GM23338 (cell line): ENCODE measurements at regions not wholly inside any gene's neighbourhood (a gene's known extent, or its start where the extent isn't known, plus 50 kb on each side); places are given as distances from the start of the nearest gene placed in this dataset.

Experiments used
- ATAC-seq: fragments of 200-7000 bp; cut with Tn5 transposase; 3 replicates; pipeline ENCODE4 v1.9.1; 2020
- DNase-seq: peaks from one replicate; pipeline ENCODE4 v3.0.0-alpha.2; 2015; ENCODE audit warnings: low spot score
- H2AFZ ChIP-seq: fragments of 200-600 bp; sonication (generic); 2 replicates; pipeline ENCODE4 v1.8.0; 2016; ENCODE audit warnings: antibody characterized with exemption, mild to moderate bottlenecking, moderate library complexity
- H3F3A ChIP-seq: fragments of 200-600 bp; sonication (generic); replicated peaks from 2 replicates; pipeline ENCODE4 v1.8.0; 2017; ENCODE audit warnings: antibody characterized with exemption, mixed run types, low read depth
- H3K27ac ChIP-seq: fragments of 200-600 bp; sonication (generic); 2 replicates; pipeline ENCODE4 v1.6.1; 2016; ENCODE audit warnings: low read depth
- H3K27me3 ChIP-seq: fragments of 200-600 bp; sonication (generic); 2 replicates; pipeline ENCODE4 v1.8.0; 2016; ENCODE audit warnings: mild to moderate bottlenecking, mixed run types, moderate library complexity; ENCODE audit not compliant: insufficient read depth
- H3K36me3 ChIP-seq: fragments of 200-600 bp; sonication (generic); 2 replicates; pipeline ENCODE4 v1.8.0; 2016; ENCODE audit warnings: mild to moderate bottlenecking; ENCODE audit not compliant: insufficient read depth
- H3K4me1 ChIP-seq: fragments of 200-600 bp; sonication (generic); 2 replicates; pipeline ENCODE4 v1.8.0; 2016; ENCODE audit warnings: mild to moderate bottlenecking, moderate library complexity; ENCODE audit not compliant: insufficient read depth
- H3K4me2 ChIP-seq: fragments of 200-600 bp; sonication (generic); 2 replicates; pipeline ENCODE4 v1.7.1; 2017; ENCODE audit warnings: mixed run types
- H3K4me3 ChIP-seq: fragments of 200-600 bp; sonication (generic); 2 replicates; pipeline ENCODE4 v1.6.1; 2016; ENCODE audit warnings: mixed run types
- H3K79me2 ChIP-seq: fragments of 200-600 bp; sonication (generic); replicated peaks from 2 replicates; pipeline ENCODE4 v1.8.0; 2017; ENCODE audit warnings: mild to moderate bottlenecking; ENCODE audit not compliant: insufficient read depth
- H3K9me2 ChIP-seq: fragments of 200-600 bp; sonication (generic); 2 replicates; pipeline ENCODE4 v1.8.0; 2017; ENCODE audit not compliant: insufficient read depth
- H4K20me1 ChIP-seq: fragments of 200-600 bp; sonication (generic); replicated peaks from 2 replicates; pipeline ENCODE4 v1.8.0; 2017; ENCODE audit warnings: mild to moderate bottlenecking; ENCODE audit not compliant: insufficient read depth
- H3K27ac Mint-ChIP-seq: 2 replicates; pipeline ENCODE4 v1.8.0; 2020; ENCODE audit warnings: inconsistent platforms, mild to moderate bottlenecking, moderate library complexity, mixed read lengths
- H3K27me3 Mint-ChIP-seq: 3 replicates; pipeline ENCODE4 v1.8.0; 2022; ENCODE audit warnings: low read depth, mild to moderate bottlenecking, moderate library complexity, mixed read lengths, inconsistent platforms; ENCODE audit not compliant: insufficient read depth, poor library complexity
- H3K36me3 Mint-ChIP-seq: 3 replicates; pipeline ENCODE4 v1.8.0; 2021; ENCODE audit warnings: low read depth, mild to moderate bottlenecking, inconsistent platforms, moderate library complexity, mixed read lengths
- H3K4me1 Mint-ChIP-seq: 3 replicates; pipeline ENCODE4 v1.8.0; 2020; ENCODE audit warnings: mild to moderate bottlenecking, inconsistent platforms, mixed read lengths
- H3K4me3 Mint-ChIP-seq: 3 replicates; pipeline ENCODE4 v1.8.0; 2021; ENCODE audit warnings: moderate library complexity, mild to moderate bottlenecking, inconsistent platforms, mixed read lengths
- H3K9me3 Mint-ChIP-seq: 3 replicates; pipeline ENCODE4 v1.8.0; 2020; ENCODE audit warnings: moderate library complexity, mild to moderate bottlenecking, inconsistent platforms, mixed read lengths
- CREB1 ChIP-seq: fragments of 250-450 bp; sonication (Bioruptor Pico); IDR thresholded peaks from 2 replicates; pipeline ENCODE4 v1.5.0; 2020; ENCODE audit warnings: low read depth, mild to moderate bottlenecking, moderate library complexity
- EZH2phosphoT487 ChIP-seq: fragments of 200-600 bp; sonication (generic); IDR thresholded peaks from one replicate; pipeline ENCODE4 v1.8.1; 2018; ENCODE audit warnings: antibody characterized with exemption; ENCODE audit not compliant: unreplicated experiment
- JUNB ChIP-seq: IDR thresholded peaks from one replicate; pipeline ENCODE4 v1.6.1; 2016; ENCODE audit warnings: antibody characterized with exemption; ENCODE audit not compliant: unreplicated experiment
- POLR2AphosphoS5 ChIP-seq: IDR thresholded peaks from 2 replicates; pipeline ENCODE4 v1.6.1; 2016; ENCODE audit warnings: antibody characterized with exemption, low read depth
- REST ChIP-seq: IDR thresholded peaks from one replicate; pipeline ENCODE4 v1.6.1; 2018; ENCODE audit warnings: antibody characterized with exemption; ENCODE audit not compliant: unreplicated experiment
- ZNF114 ChIP-seq: fragments of 250-450 bp; sonication (Bioruptor Pico); IDR thresholded peaks from 2 replicates; pipeline ENCODE4 v1.5.0; 2020; ENCODE audit warnings: mild to moderate bottlenecking, moderate library complexity
- ZNF331 ChIP-seq: fragments of 250-450 bp; sonication (Bioruptor Pico); IDR thresholded peaks from 2 replicates; pipeline ENCODE4 v1.5.0; 2020; ENCODE audit warnings: low read depth, mild to moderate bottlenecking, moderate library complexity
- ZNF462 ChIP-seq: fragments of 250-450 bp; sonication (Bioruptor Pico); IDR thresholded peaks from 2 replicates; pipeline ENCODE4 v1.5.0; 2020; ENCODE audit warnings: mild to moderate bottlenecking, moderate library complexity
- TF ChIP-seq, protein P1 (sequence below), 2 experiments: fragments of 200-600 bp in 1 of 2; sonication (generic) in 1 of 2; conservative IDR thresholded peaks; 2 replicates each; pipeline versions ENCODE4 v1.5.1 to v1.6.1; 2016 to 2017; ENCODE audit warnings: antibody characterized with exemption in 2 of 2, low read depth in 2 of 2, mild to moderate bottlenecking in 2 of 2, moderate library complexity in 1 of 2

- no peak for ATAC-seq
- no peaks in the 10 kb centered on the region for H3K27me3 Mint-ChIP-seq
- H3K4me3 Mint-ChIP-seq, result no peak overlapping the region
- Histone ChIP-seq H3K36me3 (no peaks in the 10 kb centered on the region), H3K27ac (no peak overlapping the region), H3F3A (no peaks in the 10 kb centered on the region), H3K9me2 (no peaks in the 10 kb centered on the region), H2AFZ (no peak overlapping the region), H4K20me1 (no peaks in the 10 kb centered on the region), H3K4me3 (no peak overlapping the region), H3K27me3 (no peaks in the 10 kb centered on the region), H3K4me1 (0 out of 2 replicates have a peak, but pooled peaks cover 6% of the 10 kb centered on the region), H3K4me2 (no peak overlapping the region), H3K79me2 (no peaks in the 10 kb centered on the region)
- H3K36me3 Mint-ChIP-seq, result no peaks in the 10 kb centered on the region
- H3K27ac Mint-ChIP-seq, result no peak overlapping the region
- no peak for TF ChIP-seq JUNB
- no peak for TF ChIP-seq CREB1 (CRISPR knock-in tag)
- TF ChIP-seq POLR2AphosphoS5, result no peak
- peaks cover 12% of the 10 kb centered on the region; the same call in 2 of the 3 replicates for H3K4me1 Mint-ChIP-seq
- no peak for DNase-seq
- no peaks in the 10 kb centered on the region for H3K9me3 Mint-ChIP-seq
Measured at GRCh38 chr14:26074892-26075291, 522.9 kb downstream of the NOVA1 start.

DNA sequence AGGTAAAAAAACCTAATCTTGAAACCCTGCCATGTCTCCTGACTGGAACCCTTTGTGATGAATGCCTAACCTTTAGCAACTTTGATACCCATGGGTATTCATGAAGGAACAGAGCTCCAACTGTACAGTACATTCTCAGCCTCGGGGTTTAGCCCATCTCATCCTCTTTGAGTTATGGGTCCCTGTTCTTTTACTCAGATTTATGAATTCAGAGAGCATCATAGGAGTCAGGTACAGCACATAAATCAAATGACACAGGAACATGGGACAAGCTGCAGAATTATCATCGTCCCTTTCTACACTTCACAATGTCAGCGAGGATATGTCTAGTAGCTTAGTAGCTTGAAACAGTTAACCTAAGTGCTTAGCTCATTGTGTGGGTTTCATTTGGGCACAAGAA is 527.4 kb downstream of the NOVA1 start:
- H3K4me1 ChIP-seq, result no peaks in the 10 kb centered on the region
- H3F3A ChIP-seq, result no peaks in the 10 kb centered on the region
- H3K27ac ChIP-seq, result no peak overlapping the region
- H3K36me3 ChIP-seq, result no peaks in the 10 kb centered on the region
- no peaks in the 10 kb centered on the region for H3K79me2 ChIP-seq
- no peaks in the 10 kb centered on the region for H3K9me2 ChIP-seq
- Mint-ChIP-seq H3K27ac (no peak overlapping the region), H3K27me3 (no peaks in the 10 kb centered on the region), H3K4me1 (peaks cover 18% of the 10 kb centered on the region; the same call in 2 of the 3 replicates), H3K4me3 (no peak overlapping the region), H3K36me3 (no peaks in the 10 kb centered on the region), H3K9me3 (no peaks in the 10 kb centered on the region)
- no peak overlapping the region for H2AFZ ChIP-seq
- no peak overlapping the region for H3K4me3 ChIP-seq
- H3K27me3 ChIP-seq, result no peaks in the 10 kb centered on the region
- DNase-seq, result no peak
- no peak for ATAC-seq
- no peaks in the 10 kb centered on the region for H4K20me1 ChIP-seq
- H3K4me2 ChIP-seq, result no peak overlapping the region
- TF ChIP-seq ZNF462 (no peak), REST (no peak), POLR2AphosphoS5 (no peak), EZH2phosphoT487 (no peak), ZNF114 (CRISPR knock-in tag) (no peak), ZNF331 (no peak), CREB1 (CRISPR knock-in tag) (no peak)
- TF ChIP-seq, protein P1, sequence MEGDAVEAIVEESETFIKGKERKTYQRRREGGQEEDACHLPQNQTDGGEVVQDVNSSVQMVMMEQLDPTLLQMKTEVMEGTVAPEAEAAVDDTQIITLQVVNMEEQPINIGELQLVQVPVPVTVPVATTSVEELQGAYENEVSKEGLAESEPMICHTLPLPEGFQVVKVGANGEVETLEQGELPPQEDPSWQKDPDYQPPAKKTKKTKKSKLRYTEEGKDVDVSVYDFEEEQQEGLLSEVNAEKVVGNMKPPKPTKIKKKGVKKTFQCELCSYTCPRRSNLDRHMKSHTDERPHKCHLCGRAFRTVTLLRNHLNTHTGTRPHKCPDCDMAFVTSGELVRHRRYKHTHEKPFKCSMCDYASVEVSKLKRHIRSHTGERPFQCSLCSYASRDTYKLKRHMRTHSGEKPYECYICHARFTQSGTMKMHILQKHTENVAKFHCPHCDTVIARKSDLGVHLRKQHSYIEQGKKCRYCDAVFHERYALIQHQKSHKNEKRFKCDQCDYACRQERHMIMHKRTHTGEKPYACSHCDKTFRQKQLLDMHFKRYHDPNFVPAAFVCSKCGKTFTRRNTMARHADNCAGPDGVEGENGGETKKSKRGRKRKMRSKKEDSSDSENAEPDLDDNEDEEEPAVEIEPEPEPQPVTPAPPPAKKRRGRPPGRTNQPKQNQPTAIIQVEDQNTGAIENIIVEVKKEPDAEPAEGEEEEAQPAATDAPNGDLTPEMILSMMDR (conservative IDR thresholded peaks at IDR 0.05; ENCODE audit: low read depth in 2 of 2), result no peak
